ENCODE measurements at regions not wholly inside any gene's neighbourhood (a gene's known extent, or its start where the extent isn't known, plus 50 kb on each side); places are given as distances from the start of the nearest gene placed in this dataset.

DNA sequence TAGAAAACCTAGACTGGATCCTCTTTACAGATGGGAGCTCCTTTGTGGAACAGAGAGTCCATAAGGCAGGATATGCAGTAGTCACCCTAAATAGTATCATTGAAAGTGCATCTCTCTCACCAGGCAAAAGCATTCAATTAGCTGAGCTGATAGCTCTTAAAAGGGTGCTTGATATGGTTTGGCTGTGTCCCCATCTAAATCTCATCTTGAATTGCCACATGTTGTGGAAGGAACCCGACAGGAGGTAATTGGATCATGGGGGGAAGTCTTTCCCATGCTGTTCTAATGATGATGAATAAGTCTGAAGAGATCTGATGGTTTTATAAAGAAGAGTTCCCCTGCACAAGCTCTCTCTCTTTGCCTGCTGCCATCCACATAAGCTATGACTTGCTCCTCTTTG is 96.2 kb upstream of the RMP24 start:
- TF ChIP-seq GATA2 (IDR thresholded peaks at IDR 0.05; ENCODE audit: insufficient read depth, insufficient read length, low read depth, low read length) (no peak), MYC (IDR thresholded peaks at IDR 0.05; ENCODE audit: low read depth, low read length) (no peak), POLR2A (IDR thresholded peaks at IDR 0.05; ENCODE audit: low read depth, low read length) (no peak), EZH2 (IDR thresholded peaks at IDR 0.05; ENCODE audit: borderline replicate concordance, low read depth, low read length, severe bottlenecking) (no peak)
- TF ChIP-seq, protein P1, sequence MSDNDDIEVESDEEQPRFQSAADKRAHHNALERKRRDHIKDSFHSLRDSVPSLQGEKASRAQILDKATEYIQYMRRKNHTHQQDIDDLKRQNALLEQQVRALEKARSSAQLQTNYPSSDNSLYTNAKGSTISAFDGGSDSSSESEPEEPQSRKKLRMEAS (IDR thresholded peaks at IDR 0.05; ENCODE audit: insufficient read depth, insufficient read length): no peak
- TF ChIP-seq, protein P2, sequence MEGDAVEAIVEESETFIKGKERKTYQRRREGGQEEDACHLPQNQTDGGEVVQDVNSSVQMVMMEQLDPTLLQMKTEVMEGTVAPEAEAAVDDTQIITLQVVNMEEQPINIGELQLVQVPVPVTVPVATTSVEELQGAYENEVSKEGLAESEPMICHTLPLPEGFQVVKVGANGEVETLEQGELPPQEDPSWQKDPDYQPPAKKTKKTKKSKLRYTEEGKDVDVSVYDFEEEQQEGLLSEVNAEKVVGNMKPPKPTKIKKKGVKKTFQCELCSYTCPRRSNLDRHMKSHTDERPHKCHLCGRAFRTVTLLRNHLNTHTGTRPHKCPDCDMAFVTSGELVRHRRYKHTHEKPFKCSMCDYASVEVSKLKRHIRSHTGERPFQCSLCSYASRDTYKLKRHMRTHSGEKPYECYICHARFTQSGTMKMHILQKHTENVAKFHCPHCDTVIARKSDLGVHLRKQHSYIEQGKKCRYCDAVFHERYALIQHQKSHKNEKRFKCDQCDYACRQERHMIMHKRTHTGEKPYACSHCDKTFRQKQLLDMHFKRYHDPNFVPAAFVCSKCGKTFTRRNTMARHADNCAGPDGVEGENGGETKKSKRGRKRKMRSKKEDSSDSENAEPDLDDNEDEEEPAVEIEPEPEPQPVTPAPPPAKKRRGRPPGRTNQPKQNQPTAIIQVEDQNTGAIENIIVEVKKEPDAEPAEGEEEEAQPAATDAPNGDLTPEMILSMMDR (IDR thresholded peaks at IDR 0.05; ENCODE audit: extremely low read depth in 1 of 2, insufficient read depth in 1 of 2, low read depth in 1 of 2, low read length in 2 of 2): no peak

All from endothelial cell of umbilical vein (primary cell).